ENCODE measurements at regions not wholly inside any gene's neighbourhood (a gene's known extent, or its start where the extent isn't known, plus 50 kb on each side); places are given as distances from the start of the nearest gene placed in this dataset.

DNA sequence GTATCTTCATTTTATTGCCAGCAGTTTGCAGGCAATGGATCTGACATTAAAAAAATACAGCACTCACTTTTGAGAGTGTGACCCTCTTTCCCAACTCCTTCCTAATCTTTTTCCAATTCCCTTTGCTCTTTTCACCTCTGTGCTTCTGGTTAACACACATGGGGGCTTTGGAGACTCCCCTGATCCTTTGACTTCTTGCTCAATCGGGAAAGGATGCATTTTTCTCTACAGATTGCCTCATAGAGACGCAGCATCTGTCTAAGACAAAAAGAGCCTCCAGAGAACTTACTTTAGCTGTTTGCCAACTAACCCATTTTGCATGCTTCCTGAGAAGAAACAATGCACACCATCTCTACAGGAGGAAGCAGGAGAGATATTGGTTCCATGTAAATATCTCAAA, 378.3 kb downstream of the PBX1 start:
- DNase-seq, result peak; percentile 7

DNA sequence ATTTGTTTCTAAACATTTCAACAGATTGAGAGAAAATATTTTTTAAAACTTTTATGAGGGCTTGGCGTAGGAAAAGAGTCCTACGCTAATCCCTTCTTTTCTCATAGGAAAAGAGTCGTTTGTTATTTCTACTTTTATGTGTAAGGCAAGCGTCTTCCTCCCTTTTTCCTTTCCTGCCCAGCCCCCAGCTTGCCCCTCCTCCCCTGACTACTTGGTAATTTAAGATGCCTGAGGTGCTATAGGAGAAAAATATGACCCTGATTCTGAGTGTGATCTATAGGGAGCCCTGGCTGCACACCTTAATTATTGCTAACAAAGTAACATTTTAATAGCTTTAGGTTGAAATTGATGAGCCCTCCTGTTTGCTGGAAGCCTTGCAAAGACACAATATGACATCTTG, 373.6 kb downstream of the PBX1 start:
- no peak for DNase-seq

DNA sequence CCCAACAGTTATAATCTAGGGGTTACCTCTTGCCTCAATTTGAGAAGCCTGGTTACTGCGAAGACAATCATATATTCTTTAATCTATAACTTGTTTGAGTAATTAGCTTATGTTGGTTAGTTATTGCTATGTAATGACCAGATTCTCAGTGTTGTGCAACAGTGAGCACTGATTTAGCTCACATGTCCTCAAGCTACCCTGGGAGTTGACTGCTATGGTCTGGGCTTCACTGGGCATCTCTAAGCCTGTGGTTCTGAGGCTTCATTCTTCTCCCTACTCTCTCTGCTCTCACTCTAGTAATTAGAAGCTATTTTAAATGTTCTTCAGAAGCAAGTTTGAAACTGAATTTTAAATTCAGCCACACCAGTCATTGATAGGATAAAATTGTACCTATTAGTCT, 371.8 kb downstream of the PBX1 start:
- no peak for DNase-seq

DNA sequence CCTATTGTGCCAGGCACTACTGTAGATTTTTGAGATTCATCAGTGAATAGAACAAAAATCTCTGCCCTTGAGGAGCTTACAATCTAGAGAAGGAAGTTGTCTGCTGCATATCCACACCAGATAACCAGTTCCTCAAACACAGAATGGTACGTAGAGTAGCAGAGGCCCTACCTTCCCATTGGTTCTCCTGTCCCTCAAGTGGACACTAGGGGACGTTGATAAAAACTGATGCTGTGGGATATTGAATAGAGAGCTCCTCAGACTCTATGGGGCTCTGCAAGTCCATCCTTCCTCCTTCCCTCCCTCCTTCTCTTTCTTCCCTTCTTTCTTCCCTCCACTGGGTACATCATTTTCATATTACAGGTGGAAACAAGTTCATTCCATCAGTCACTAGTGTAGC, 371.3 kb downstream of the PBX1 start:
- DNase-seq, result no peak

DNA sequence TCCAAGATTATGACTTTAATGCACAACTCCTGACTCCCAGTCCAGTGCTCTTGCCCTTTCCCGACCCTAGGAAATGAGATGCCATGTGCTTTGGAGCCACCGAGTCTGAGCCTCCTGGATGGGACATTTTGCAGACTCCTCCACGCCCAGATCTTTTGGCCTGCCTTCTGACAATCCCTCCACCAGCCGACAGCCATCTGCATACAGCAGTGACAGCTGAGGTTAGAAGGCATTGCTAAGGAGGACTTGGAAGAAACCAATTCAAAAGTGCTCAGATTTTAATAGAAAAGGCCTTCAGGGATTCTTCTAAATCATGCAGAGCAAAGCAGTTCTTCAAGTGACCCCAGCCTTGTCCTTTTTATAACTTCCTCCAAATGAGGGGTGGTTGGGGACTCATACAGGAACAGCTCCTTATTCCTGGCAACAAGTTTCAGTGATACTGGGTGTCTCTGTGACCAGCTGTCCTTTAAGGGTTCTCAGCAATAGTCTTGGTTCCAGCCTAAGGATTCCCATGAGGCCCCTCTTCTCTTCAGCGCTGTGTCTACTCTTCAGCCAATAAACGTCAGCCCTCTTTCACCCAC, 369.3 kb downstream of the PBX1 start:
- peak; percentile 43 for DNase-seq

DNA sequence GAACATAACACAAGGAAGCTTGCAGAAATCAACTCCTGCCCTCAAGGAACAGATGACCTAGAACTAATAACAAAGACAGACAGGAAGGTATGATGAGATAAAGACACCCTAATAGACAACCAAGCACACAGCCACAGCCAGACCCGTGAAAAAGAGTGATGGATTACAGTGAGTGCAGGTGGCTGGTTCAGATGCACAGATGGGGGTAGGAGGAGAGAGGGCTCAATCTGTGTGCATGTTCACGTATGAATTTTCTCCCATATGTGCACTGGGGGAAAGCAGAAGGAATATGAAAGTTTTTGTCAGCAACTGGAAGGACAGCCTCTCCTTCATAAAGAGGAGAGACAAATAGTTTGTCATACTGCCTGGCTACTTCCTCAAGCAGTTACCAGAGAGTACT, 367.1 kb downstream of the PBX1 start:
- DNase-seq, result no peak

DNA sequence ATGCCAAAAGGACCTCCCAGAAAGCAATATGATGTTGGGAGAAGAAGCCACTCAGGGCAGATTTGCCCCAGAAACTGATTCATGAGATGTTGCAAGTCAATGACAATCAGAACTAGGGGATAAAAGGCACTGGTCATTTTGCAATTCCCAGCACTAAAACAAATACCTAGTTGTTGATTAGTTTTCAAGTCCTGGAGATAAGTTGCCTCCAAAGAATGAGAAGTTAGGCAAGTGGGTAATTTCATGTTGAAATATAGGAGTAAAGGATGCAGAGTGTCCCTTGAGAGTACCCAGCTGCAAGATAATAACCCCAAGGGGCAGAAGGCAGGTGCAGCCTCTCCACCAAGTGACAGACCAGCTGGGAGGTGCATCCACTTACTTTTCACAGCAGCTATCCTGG, 363.6 kb downstream of the PBX1 start:
- no peak for DNase-seq

DNA sequence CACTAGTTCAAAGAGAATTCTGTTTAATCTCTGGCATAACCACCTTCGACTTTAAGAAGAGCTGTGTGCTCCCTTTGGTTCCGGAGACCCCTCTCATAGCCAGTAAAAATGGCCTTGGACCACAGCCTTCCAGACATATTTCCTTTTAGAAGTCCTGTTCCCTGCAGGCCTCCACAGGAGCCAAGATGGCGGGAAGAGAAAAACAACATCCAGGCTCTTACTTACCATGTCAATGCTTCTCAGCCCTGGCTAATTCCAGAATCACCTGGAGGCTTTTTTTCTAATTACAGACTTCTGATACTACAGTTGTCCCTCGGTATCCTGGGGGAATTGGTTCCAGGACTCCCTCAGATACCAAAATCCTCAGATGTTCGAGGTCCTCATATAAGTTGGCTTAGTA, 362.5 kb downstream of the PBX1 start:
- DNase-seq, result no peak

DNA sequence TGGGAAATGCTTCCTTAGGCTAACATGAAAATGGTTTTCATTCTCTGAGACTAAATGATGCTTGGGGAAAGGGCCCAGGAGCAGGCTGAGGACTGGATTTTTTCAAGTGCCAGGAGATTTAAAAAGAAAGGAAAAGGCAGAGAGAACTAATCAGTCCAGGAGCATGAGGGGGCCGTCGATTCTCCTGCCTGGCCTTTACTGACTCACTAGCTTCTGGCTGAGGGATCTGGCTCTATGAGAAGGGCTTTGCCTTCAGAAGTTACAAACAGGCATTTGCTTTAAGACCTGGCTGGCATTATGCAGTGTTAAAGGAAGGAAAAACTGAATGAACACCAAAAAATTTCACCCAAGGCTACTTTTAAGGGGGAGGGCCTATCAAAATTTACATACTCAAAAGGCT, 359.2 kb downstream of the PBX1 start:
- DNase-seq, result no peak

DNA sequence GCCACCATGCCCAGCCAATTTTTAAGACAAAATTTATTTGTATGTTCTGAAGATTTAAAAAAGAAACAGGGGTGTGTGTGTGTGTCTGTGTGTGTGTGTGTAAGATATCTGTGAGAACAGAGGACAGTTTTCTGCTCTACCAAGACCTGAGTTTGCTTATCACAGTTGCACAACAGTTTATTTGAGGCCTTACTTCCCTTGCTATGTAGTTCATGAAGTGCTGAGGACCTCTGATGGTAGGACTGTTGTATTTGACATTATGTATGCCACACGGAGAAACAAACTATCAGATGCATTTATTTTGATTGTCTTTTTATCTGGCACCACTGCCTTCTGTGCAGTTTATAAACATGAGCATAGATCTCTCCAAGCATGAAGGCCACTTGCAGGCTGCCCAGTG, 355.2 kb downstream of the PBX1 start:
- no peak for DNase-seq

DNA sequence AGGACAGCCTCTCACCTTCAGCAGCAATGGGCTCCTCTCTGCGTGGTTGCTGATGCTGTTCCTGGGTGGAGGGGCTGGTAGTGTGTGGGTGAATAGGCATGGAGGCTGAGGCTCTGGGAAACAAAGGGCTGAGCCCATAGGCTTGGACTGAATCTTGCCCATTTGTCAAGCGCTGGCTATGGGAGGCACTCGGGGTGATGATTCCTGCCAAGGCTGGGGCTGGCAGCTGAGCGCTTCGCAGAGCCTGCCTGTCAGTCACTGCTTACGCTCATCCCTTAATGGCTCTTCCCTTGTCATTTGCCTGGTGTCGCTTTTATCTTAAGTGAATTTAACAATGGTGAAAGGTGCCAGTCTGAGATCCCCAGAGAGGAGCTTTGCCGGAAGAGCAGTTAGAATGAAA, 353.3 kb downstream of the PBX1 start:
- DNase-seq, result no peak

DNA sequence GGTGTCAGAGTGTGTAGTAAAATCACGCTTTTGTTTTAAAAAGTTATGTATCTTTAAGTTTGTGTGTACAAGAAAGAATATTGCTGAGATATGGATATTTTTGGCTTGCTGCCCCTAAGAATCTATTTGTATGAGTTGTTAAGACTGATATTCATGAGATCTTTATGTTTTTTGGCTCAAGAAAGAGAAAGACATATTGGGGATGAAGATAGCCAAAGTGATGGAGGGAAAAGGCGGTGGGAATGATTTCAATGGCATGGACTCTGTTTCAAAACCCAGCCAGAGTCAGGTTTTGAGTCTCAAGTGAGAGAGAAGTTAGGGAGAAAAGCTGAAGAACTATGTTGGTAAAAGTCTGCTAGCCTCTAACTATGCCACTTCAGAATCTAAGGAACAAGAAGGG, 351.7 kb downstream of the PBX1 start:
- DNase-seq, result no peak

DNA sequence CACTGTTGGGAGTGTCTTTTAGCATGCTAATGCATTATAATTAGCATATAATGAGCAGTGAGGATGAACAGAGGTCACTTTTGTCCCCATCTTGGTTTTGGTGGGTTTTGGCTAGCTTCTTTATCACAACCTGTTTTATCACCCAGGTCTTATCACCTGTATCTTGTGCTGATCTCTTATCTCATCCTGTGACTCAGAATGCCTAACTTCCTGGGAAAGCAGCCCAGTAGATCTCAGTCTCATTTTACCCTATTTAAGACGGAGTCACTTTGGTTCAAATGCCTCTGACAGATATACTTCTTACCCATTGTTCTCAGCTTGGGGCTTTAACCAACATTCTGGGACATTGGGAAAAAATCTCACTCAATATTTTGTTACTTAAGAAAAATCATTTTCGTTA, 348.7 kb downstream of the PBX1 start:
- no peak for DNase-seq

DNA sequence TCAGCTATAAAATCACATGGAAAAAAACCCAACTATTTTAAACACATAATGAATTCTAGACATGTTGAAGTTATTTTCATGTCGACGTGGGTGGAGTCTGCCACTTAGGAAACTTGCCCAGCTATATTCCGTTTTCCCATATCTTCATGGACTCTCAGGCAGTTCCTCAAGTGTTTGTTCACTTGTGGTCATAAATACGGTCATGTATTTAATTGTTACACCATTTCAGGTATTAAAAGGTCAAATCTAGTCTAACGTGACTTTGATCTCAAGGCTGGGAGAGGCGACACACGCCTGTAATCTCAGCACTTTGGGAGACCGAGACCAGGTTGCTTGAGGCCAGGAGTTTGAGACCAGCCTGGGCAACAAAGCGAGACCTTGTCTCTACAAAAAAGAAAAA, 346.9 kb downstream of the PBX1 start:
- DNase-seq, result peak; percentile 29

DNA sequence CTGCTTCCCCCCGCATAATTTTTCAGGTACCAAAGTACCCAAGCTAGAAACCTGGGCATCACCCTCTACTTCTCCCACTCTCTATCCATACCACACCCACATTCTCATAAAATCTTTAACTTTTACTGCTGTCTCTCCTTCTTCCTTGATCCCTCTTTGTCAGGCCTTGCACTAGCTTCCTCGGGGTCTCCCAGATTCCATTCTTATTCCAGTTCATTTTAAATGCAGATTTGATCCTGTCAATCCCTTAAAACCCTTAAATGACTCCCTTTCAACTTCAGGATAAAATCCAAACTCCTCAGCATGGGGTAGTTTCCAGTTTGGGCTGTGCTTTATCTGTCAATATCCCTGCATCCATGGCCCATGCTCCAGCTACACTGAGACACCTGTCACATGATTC, 343.5 kb downstream of the PBX1 start:
- DNase-seq, result no peak
